HG03060 (cell line): ENCODE measurements at regions not wholly inside any gene's neighbourhood (a gene's known extent, or its start where the extent isn't known, plus 50 kb on each side); places are given as distances from the start of the nearest gene placed in this dataset.

Experiments
- ATAC-seq: cut with Tn5 transposase; IDR thresholded peaks from one replicate; pipeline ENCODE4 v1.9.1; 2021; ENCODE audit warnings: low read depth, moderate number of reproducible peaks; ENCODE audit not compliant: unreplicated experiment

GRCh38 chr3:180092889-180093288 is 56.2 kb upstream of the PEX5L start:
- ATAC-seq: no peak

GRCh38 chr3:180093535-180093934 is 56.8 kb upstream of the PEX5L start:
- ATAC-seq: no peak

GRCh38 chr3:180097626-180098025 is 60.9 kb upstream of the PEX5L start:
- ATAC-seq: no peak

- no peak for ATAC-seq
Observed at GRCh38 chr3:180102134-180102533, 65.4 kb upstream of the PEX5L start.

GRCh38 chr3:180102604-180103003 is 65.9 kb upstream of the PEX5L start:
- no peak for ATAC-seq

GRCh38 chr3:180116203-180116602 is 79.5 kb upstream of the PEX5L start:
- ATAC-seq: no peak

GRCh38 chr3:180116658-180117057 is 79.9 kb upstream of the PEX5L start:
- no peak for ATAC-seq

- no peak for ATAC-seq
Observed at GRCh38 chr3:180117381-180118163, 80.8 kb upstream of the PEX5L start.

- no peak for ATAC-seq
Observed at GRCh38 chr3:180119567-180119966, 82.8 kb upstream of the PEX5L start.

GRCh38 chr3:180123928-180124327 is 87.2 kb upstream of the PEX5L start:
- no peak for ATAC-seq

- ATAC-seq: no peak
Observed at GRCh38 chr3:180131169-180131568, 94.4 kb upstream of the PEX5L start.

GRCh38 chr3:180135101-180135500 is 98.4 kb upstream of the PEX5L start:
- ATAC-seq: no peak

GRCh38 chr3:180138871-180139270 is 102.1 kb upstream of the PEX5L start:
- ATAC-seq: no peak

- no peak for ATAC-seq
Observed at GRCh38 chr3:180142041-180142440, 105.3 kb upstream of the PEX5L start.

GRCh38 chr3:180142472-180142871 is 105.7 kb upstream of the PEX5L start:
- no peak for ATAC-seq

GRCh38 chr3:180161770-180162169 is 125.0 kb upstream of the PEX5L start:
- no peak for ATAC-seq

- ATAC-seq: no peak
Observed at GRCh38 chr3:180175572-180175971, 138.8 kb upstream of the PEX5L start.

GRCh38 chr3:180176059-180176458 is 139.3 kb upstream of the PEX5L start:
- no peak for ATAC-seq

GRCh38 chr3:180177255-180177654 is 140.5 kb upstream of the PEX5L start:
- no peak for ATAC-seq

- no peak for ATAC-seq
Observed at GRCh38 chr3:180179562-180179961, 142.8 kb upstream of the PEX5L start.

GRCh38 chr3:180180795-180181194 is 144.1 kb upstream of the PEX5L start:
- ATAC-seq: no peak

- ATAC-seq: no peak
Observed at GRCh38 chr3:180181387-180181786, 144.7 kb upstream of the PEX5L start.

- no peak for ATAC-seq
Observed at GRCh38 chr3:180183346-180183745, 146.6 kb upstream of the PEX5L start.
